Kidney glomerular epithelial cell (primary cell): ENCODE measurements at regions not wholly inside any gene's neighbourhood (a gene's known extent, or its start where the extent isn't known, plus 50 kb on each side); places are given as distances from the start of the nearest gene placed in this dataset.
"Not testable (repeated sequence)": the region's sequence is repeated elsewhere in the genome, so short reads cannot be mapped to it uniquely, and the experiment has no call there.

ENCODE experiments used
- DNase-seq: peaks from one replicate; lab custom pipeline; 2025; lab: John Stamatoyannopoulos, UW

- no peak for DNase-seq
Measured at GRCh38 chr10:118914629-118915028, 114.9 kb upstream of the NANOS1 start.

- no peak for DNase-seq
Measured at GRCh38 chr10:118915161-118915560, 114.4 kb upstream of the NANOS1 start.

GRCh38 chr10:118916777-118917176 lies 112.7 kb upstream of the NANOS1 start:
- DNase-seq, result no peak

GRCh38 chr10:118917701-118918100 lies 111.8 kb upstream of the NANOS1 start:
- DNase-seq, result no peak

GRCh38 chr10:118918116-118918515 lies 111.4 kb upstream of the NANOS1 start:
- DNase-seq, result no peak

- no peak for DNase-seq
Measured at GRCh38 chr10:118918587-118918986, 110.9 kb upstream of the NANOS1 start.

GRCh38 chr10:118920206-118920605 lies 109.3 kb upstream of the NANOS1 start:
- no peak for DNase-seq

- peak; percentile 66 for DNase-seq
Measured at GRCh38 chr10:118922226-118922625, 107.3 kb upstream of the NANOS1 start.

- DNase-seq, result no peak
Measured at GRCh38 chr10:118922972-118923371, 106.5 kb upstream of the NANOS1 start.

- DNase-seq, result no peak
Measured at GRCh38 chr10:118924493-118924892, 105.0 kb upstream of the NANOS1 start.

- no peak for DNase-seq
Measured at GRCh38 chr10:118925404-118926071, 104.0 kb upstream of the NANOS1 start.

- DNase-seq, result no peak
Measured at GRCh38 chr10:118926072-118926417, 103.5 kb upstream of the NANOS1 start.

GRCh38 chr10:118926441-118926840 lies 103.1 kb upstream of the NANOS1 start:
- no peak for DNase-seq

- DNase-seq, result no peak
Measured at GRCh38 chr10:118926903-118927302, 102.6 kb upstream of the NANOS1 start.

- no peak for DNase-seq
Measured at GRCh38 chr10:118927321-118927720, 102.2 kb upstream of the NANOS1 start.

GRCh38 chr10:118930614-118931013 lies 98.9 kb upstream of the NANOS1 start:
- DNase-seq, result no peak

- DNase-seq, result no peak
Measured at GRCh38 chr10:118931436-118931835, 98.1 kb upstream of the NANOS1 start.

- DNase-seq, result not testable (repeated sequence)
Measured at GRCh38 chr10:118932154-118932553, 97.4 kb upstream of the NANOS1 start.

GRCh38 chr10:118937226-118937625 lies 92.3 kb upstream of the NANOS1 start:
- DNase-seq, result no peak

- no peak for DNase-seq
Measured at GRCh38 chr10:118939211-118940007, 90.1 kb upstream of the NANOS1 start.

- peak; percentile 28 for DNase-seq
Measured at GRCh38 chr10:118940386-118940785, 89.1 kb upstream of the NANOS1 start.

- no peak for DNase-seq
Measured at GRCh38 chr10:118943253-118943652, 86.3 kb upstream of the NANOS1 start.

GRCh38 chr10:118944959-118945633 lies 84.4 kb upstream of the NANOS1 start:
- DNase-seq, result no peak
